ENCODE measurements at regions not wholly inside any gene's neighbourhood (a gene's known extent, or its start where the extent isn't known, plus 50 kb on each side); places are given as distances from the start of the nearest gene placed in this dataset.

DNA sequence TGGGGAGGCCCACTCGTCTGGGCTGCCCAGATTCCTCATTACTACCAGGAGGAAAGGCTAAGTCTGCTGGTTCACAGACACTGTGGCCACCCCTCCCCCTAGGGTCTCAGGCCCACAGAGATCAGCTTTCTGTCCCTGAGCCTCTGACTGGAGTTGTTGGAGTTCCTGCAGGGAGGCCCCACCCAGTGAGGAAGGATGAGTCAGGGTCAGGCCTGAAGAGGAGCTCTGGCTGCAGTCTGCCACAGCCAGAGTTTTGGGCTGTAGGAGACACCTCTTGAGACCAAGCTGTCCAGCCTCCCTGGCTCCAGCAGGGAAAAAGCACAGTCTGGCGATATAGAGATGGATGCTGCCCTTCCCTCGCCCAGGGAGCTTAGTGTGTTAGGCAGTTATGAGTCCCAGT, 720.9 kb upstream of the SEMA6D start:
- no peak for TF ChIP-seq CTCF (IDR thresholded peaks at IDR 0.05)
- TF ChIP-seq POLR2A (IDR thresholded peaks at IDR 0.05): no peak

Data from adrenal gland (tissue), 5 donors.